GM12878 (cell line): ENCODE measurements at regions not wholly inside any gene's neighbourhood (a gene's known extent, or its start where the extent isn't known, plus 50 kb on each side); places are given as distances from the start of the nearest gene placed in this dataset.

ENCODE experiments used
- CBX5 ChIP-seq: sonication (generic); IDR thresholded peaks from 2 replicates; pipeline ENCODE4 v1.6.1; 2016; ENCODE audit warnings: low read depth, moderate library complexity, mild to moderate bottlenecking, inconsistent platforms
- CEBPB ChIP-seq, 2 experiments: fragments of 150-350 bp in 1 of 2; IDR thresholded peaks; 2 replicates each; pipeline ENCODE4 v1.6.1; 2012 to 2014; ENCODE audit warnings: low read depth in 2 of 2, low read length in 2 of 2, borderline replicate concordance in 1 of 2, inconsistent platforms in 1 of 2
- CTCF ChIP-seq, 3 experiments: IDR thresholded peaks in 2 of 3; conservative IDR thresholded peaks in 1 of 3; 2 replicates each; pipeline ENCODE4 v1.5.1; 2011; ENCODE audit warnings: low read depth in 3 of 3, low read length in 3 of 3, mild to moderate bottlenecking in 3 of 3, control low read depth in 2 of 3, moderate library complexity in 2 of 3, inconsistent platforms in 1 of 3, mixed read lengths in 1 of 3; ENCODE audit not compliant: control insufficient read depth in 2 of 3, insufficient read depth in 1 of 3; ENCODE audit errors: extremely low read depth in 1 of 3
- EZH2 ChIP-seq: IDR thresholded peaks from 2 replicates; pipeline ENCODE4 v1.6.1; 2012; ENCODE audit warnings: low read depth, mild to moderate bottlenecking, control low read depth, inconsistent platforms, low read length, borderline replicate concordance; ENCODE audit not compliant: control insufficient read depth
- JUNB ChIP-seq: IDR thresholded peaks from 2 replicates; pipeline ENCODE4 v1.6.1; 2016; ENCODE audit warnings: antibody characterized with exemption, mild to moderate bottlenecking
- NR2C2 ChIP-seq: IDR thresholded peaks from 2 replicates; pipeline ENCODE4 v1.6.1; 2011; ENCODE audit warnings: borderline replicate concordance, low read depth; ENCODE audit not compliant: control insufficient read depth, insufficient read length
- PBX3 ChIP-seq: IDR thresholded peaks from 2 replicates; pipeline ENCODE4 v1.6.1; 2011; ENCODE audit warnings: mild to moderate bottlenecking, low read depth, low read length, moderate library complexity; ENCODE audit not compliant: insufficient replicate concordance
- POLR2A ChIP-seq: IDR thresholded peaks from 2 replicates; pipeline ENCODE4 v1.6.1; 2011; ENCODE audit warnings: low read depth, mild to moderate bottlenecking, low read length
- POLR2AphosphoS5 ChIP-seq: IDR thresholded peaks from 2 replicates; pipeline ENCODE4 v1.6.1; 2011; ENCODE audit warnings: mild to moderate bottlenecking, low read length, inconsistent platforms
- SIN3A ChIP-seq: IDR thresholded peaks from 2 replicates; pipeline ENCODE4 v1.6.1; 2012; ENCODE audit warnings: low read depth, low read length, improper control_type of control experiment
- SREBF2 ChIP-seq: IDR thresholded peaks from 2 replicates; pipeline ENCODE4 v1.6.1; 2012; ENCODE audit warnings: mild to moderate bottlenecking, low read length
- ZNF217 ChIP-seq: fragments of 450-650 bp; IDR thresholded peaks from 2 replicates; pipeline ENCODE4 v1.6.1; 2017; ENCODE audit warnings: antibody characterized with exemption, mild to moderate bottlenecking
- ZNF274 ChIP-seq: IDR thresholded peaks from one replicate; pipeline ENCODE4 v1.8.0; 2011; ENCODE audit not compliant: insufficient read length, insufficient read depth
- TF ChIP-seq, protein P1 (sequence below): fragments of 450-650 bp; IDR thresholded peaks from 2 replicates; pipeline ENCODE4 v1.6.1; 2016; ENCODE audit warnings: mild to moderate bottlenecking, moderate library complexity, borderline replicate concordance

DNA sequence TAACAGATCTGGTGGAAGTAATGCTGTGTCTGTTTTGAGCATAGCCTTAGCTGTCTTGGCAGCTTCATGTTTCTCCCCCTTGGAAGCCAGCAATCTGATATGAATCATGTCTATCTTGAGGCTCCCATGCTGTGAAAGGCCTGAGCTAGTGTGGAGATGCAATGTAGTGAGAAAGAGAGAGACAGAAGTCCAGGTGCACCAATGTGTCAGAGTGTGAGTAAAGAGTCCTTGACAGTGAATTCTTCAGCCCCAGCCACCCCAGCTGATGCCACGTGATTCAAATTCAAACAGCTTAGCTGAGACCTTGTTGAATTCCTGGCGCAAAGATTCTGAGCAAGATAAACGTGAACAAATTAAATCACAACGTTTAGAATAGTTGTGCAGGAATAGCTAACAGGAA lies 704.2 kb downstream of the EDEM1 start:
- TF ChIP-seq CTCF (IDR thresholded peaks at IDR 0.05 in 2 of 3, conservative IDR thresholded peaks at IDR 0.05 in 1 of 3; ENCODE audit: control insufficient read depth in 2 of 3, extremely low read depth in 1 of 3, insufficient read depth in 1 of 3, low read depth in 3 of 3, low read length in 3 of 3): no peak
- no peak for TF ChIP-seq EZH2
- TF ChIP-seq POLR2AphosphoS5: no peak
- no peak for TF ChIP-seq ZNF217
- TF ChIP-seq, protein P1, sequence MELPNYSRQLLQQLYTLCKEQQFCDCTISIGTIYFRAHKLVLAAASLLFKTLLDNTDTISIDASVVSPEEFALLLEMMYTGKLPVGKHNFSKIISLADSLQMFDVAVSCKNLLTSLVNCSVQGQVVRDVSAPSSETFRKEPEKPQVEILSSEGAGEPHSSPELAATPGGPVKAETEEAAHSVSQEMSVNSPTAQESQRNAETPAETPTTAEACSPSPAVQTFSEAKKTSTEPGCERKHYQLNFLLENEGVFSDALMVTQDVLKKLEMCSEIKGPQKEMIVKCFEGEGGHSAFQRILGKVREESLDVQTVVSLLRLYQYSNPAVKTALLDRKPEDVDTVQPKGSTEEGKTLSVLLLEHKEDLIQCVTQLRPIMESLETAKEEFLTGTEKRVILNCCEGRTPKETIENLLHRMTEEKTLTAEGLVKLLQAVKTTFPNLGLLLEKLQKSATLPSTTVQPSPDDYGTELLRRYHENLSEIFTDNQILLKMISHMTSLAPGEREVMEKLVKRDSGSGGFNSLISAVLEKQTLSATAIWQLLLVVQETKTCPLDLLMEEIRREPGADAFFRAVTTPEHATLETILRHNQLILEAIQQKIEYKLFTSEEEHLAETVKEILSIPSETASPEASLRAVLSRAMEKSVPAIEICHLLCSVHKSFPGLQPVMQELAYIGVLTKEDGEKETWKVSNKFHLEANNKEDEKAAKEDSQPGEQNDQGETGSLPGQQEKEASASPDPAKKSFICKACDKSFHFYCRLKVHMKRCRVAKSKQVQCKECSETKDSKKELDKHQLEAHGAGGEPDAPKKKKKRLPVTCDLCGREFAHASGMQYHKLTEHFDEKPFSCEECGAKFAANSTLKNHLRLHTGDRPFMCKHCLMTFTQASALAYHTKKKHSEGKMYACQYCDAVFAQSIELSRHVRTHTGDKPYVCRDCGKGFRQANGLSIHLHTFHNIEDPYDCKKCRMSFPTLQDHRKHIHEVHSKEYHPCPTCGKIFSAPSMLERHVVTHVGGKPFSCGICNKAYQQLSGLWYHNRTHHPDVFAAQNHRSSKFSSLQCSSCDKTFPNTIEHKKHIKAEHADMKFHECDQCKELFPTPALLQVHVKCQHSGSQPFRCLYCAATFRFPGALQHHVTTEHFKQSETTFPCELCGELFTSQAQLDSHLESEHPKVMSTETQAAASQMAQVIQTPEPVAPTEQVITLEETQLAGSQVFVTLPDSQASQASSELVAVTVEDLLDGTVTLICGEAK: no peak
- no peak for TF ChIP-seq PBX3
- TF ChIP-seq SREBF2: no peak
- TF ChIP-seq SIN3A: no peak
- no peak for TF ChIP-seq POLR2A
- TF ChIP-seq JUNB: no peak
- no peak for TF ChIP-seq CBX5
- TF ChIP-seq ZNF274: no peak
- no peak for TF ChIP-seq NR2C2
- no peak for TF ChIP-seq CEBPB (IDR thresholded peaks at IDR 0.05; ENCODE audit: borderline replicate concordance in 1 of 2, low read depth in 2 of 2, low read length in 2 of 2)
